H9 (cell line): ENCODE measurements at regions not wholly inside any gene's neighbourhood (a gene's known extent, or its start where the extent isn't known, plus 50 kb on each side); places are given as distances from the start of the nearest gene placed in this dataset.

Source experiments
- DNase-seq: peaks from one replicate; pipeline ENCODE4 v3.0.0-alpha.2; 2017
- H2AFZ ChIP-seq: one replicate; pipeline ENCODE4 v1.6.1; 2013; ENCODE audit warnings: mild to moderate bottlenecking, low read length, control low read depth, moderate library complexity
- H2AK5ac ChIP-seq: 2 replicates; pipeline ENCODE4 v1.6.1; 2013; ENCODE audit warnings: low read length, control low read depth, mixed read lengths; ENCODE audit not compliant: insufficient read length
- H2BK120ac ChIP-seq: one replicate; pipeline ENCODE4 v1.6.1; 2013; ENCODE audit warnings: low read depth, mild to moderate bottlenecking, low read length, control low read depth, inconsistent platforms; ENCODE audit not compliant: poor library complexity, severe bottlenecking
- H2BK12ac ChIP-seq: 2 replicates; pipeline ENCODE4 v1.6.1; 2013; ENCODE audit warnings: low read length, control low read depth, mixed read lengths, low read depth; ENCODE audit not compliant: insufficient read length
- H2BK15ac ChIP-seq: 2 replicates; pipeline ENCODE4 v1.6.1; 2013; ENCODE audit warnings: low read depth, low read length, control low read depth
- H2BK20ac ChIP-seq: one replicate; pipeline ENCODE4 v1.6.1; 2013; ENCODE audit warnings: low read depth, mild to moderate bottlenecking, low read length, control low read depth, inconsistent platforms; ENCODE audit not compliant: poor library complexity, severe bottlenecking
- H2BK5ac ChIP-seq: 2 replicates; pipeline ENCODE4 v1.6.1; 2013; ENCODE audit warnings: low read length, control low read depth, mixed read lengths; ENCODE audit not compliant: insufficient read length
- H3K14ac ChIP-seq: 2 replicates; pipeline ENCODE4 v1.6.1; 2013; ENCODE audit warnings: low read length, control low read depth; ENCODE audit not compliant: insufficient read depth
- H3K18ac ChIP-seq: 2 replicates; pipeline ENCODE4 v1.6.1; 2013; ENCODE audit warnings: low read depth, mild to moderate bottlenecking, mixed read lengths, low read length, control low read depth; ENCODE audit not compliant: insufficient read length
- H3K23ac ChIP-seq: 2 replicates; pipeline ENCODE4 v1.6.1; 2013; ENCODE audit warnings: low read length, control low read depth, mixed read lengths, low read depth; ENCODE audit not compliant: insufficient read length
- H3K23me2 ChIP-seq: 2 replicates; pipeline ENCODE4 v1.6.1; 2013; ENCODE audit warnings: low read depth, mild to moderate bottlenecking, mixed read lengths, low read length, control low read depth; ENCODE audit not compliant: insufficient read length, poor library complexity, severe bottlenecking
- H3K27ac ChIP-seq: 2 replicates; pipeline ENCODE4 v1.5.1; 2013; ENCODE audit warnings: low read length, control low read depth, mixed read lengths, low read depth; ENCODE audit not compliant: insufficient read length
- H3K27me3 ChIP-seq: 2 replicates; pipeline ENCODE4 v1.6.1; 2013; ENCODE audit warnings: low read length, control low read depth, inconsistent platforms; ENCODE audit not compliant: insufficient read depth
- H3K4ac ChIP-seq: 2 replicates; pipeline ENCODE4 v1.6.1; 2013; ENCODE audit warnings: low read depth, mild to moderate bottlenecking, control low read depth, inconsistent platforms, low read length, moderate library complexity
- H3K4me1 ChIP-seq: 2 replicates; pipeline ENCODE4 v1.6.1; 2013; ENCODE audit warnings: low read length, control low read depth, inconsistent platforms; ENCODE audit not compliant: insufficient read depth
- H3K4me2 ChIP-seq: 2 replicates; pipeline ENCODE4 v1.6.1; 2013; ENCODE audit warnings: low read length, control low read depth, mixed read lengths; ENCODE audit not compliant: insufficient read length, insufficient read depth
- H3K56ac ChIP-seq: 2 replicates; pipeline ENCODE4 v1.6.1; 2013; ENCODE audit warnings: low read depth, mild to moderate bottlenecking, mixed read lengths, low read length, control low read depth; ENCODE audit not compliant: insufficient read length
- H3K79me1 ChIP-seq: 2 replicates; pipeline ENCODE4 v1.6.1; 2013; ENCODE audit warnings: low read depth, mild to moderate bottlenecking, moderate library complexity, low read length, control low read depth, inconsistent platforms; ENCODE audit not compliant: insufficient read depth, poor library complexity, severe bottlenecking
- H3K79me2 ChIP-seq: 2 replicates; pipeline ENCODE4 v1.6.1; 2013; ENCODE audit warnings: low read length, control low read depth, inconsistent platforms; ENCODE audit not compliant: insufficient read depth
- H3K9ac ChIP-seq: 2 replicates; pipeline ENCODE4 v1.6.1; 2013; ENCODE audit warnings: low read length, control low read depth, mixed read lengths; ENCODE audit not compliant: insufficient read length; ENCODE audit errors: extremely low read depth
- H3K9me3 ChIP-seq: one replicate; pipeline ENCODE4 v1.6.1; 2013; ENCODE audit warnings: low read depth, low read length, inconsistent platforms; ENCODE audit not compliant: control insufficient read depth
- H3T11ph ChIP-seq: one replicate; pipeline ENCODE4 v1.6.1; 2013; ENCODE audit warnings: mild to moderate bottlenecking, low read length, control low read depth, inconsistent platforms
- H4K20me1 ChIP-seq: one replicate; pipeline ENCODE4 v1.6.1; 2013; ENCODE audit not compliant: control insufficient read depth, insufficient read length, insufficient read depth
- H4K5ac ChIP-seq: 2 replicates; pipeline ENCODE4 v1.6.1; 2013; ENCODE audit warnings: low read depth, mild to moderate bottlenecking, mixed read lengths, low read length, control low read depth; ENCODE audit not compliant: insufficient read length
- H4K8ac ChIP-seq: replicated peaks from 2 replicates; pipeline ENCODE4 v1.6.1; 2013; ENCODE audit warnings: low read length, control low read depth, mixed read lengths, low read depth; ENCODE audit not compliant: insufficient read length
- H4K91ac ChIP-seq: 2 replicates; pipeline ENCODE4 v1.6.1; 2013; ENCODE audit warnings: low read depth, mild to moderate bottlenecking, moderate library complexity, mixed read lengths, low read length, control low read depth; ENCODE audit not compliant: insufficient read length
- H3K27ac Mint-ChIP-seq, 3 experiments: 2 replicates in 2 of 3; 3 replicates in 1 of 3; pipeline ENCODE4 v1.8.0; 2020 to 2021; ENCODE audit warnings: mixed read lengths in 3 of 3, mild to moderate bottlenecking in 1 of 3, moderate library complexity in 1 of 3
- H3K27me3 Mint-ChIP-seq: 2 replicates; pipeline ENCODE4 v1.8.0; 2021; ENCODE audit warnings: low read depth, mild to moderate bottlenecking, moderate library complexity, mixed read lengths
- H3K36me3 Mint-ChIP-seq, 3 experiments: 2 replicates in 2 of 3; 3 replicates in 1 of 3; pipeline ENCODE4 v1.8.0; 2020 to 2021; ENCODE audit warnings: low read depth in 3 of 3, mixed read lengths in 3 of 3; ENCODE audit not compliant: insufficient read depth in 1 of 3
- H3K4me1 Mint-ChIP-seq, 2 experiments: 2 replicates each; pipeline ENCODE4 v1.8.0; 2020; ENCODE audit warnings: mixed read lengths in 2 of 2
- H3K4me3 Mint-ChIP-seq, 2 experiments: 2 replicates in 1 of 2; 3 replicates in 1 of 2; pipeline ENCODE4 v1.8.0; 2020 to 2021; ENCODE audit warnings: mild to moderate bottlenecking in 2 of 2, mixed read lengths in 2 of 2, moderate library complexity in 1 of 2
- H3K9me3 Mint-ChIP-seq, 2 experiments: 2 replicates in 1 of 2; 3 replicates in 1 of 2; pipeline ENCODE4 v1.8.0; 2020; ENCODE audit warnings: mild to moderate bottlenecking in 2 of 2, mixed read lengths in 2 of 2, moderate library complexity in 1 of 2
- CTCF ChIP-seq: fragments of 200-600 bp; sonication (generic); conservative IDR thresholded peaks from 3 replicates; pipeline ENCODE4 v1.8.0; 2021; ENCODE audit warnings: antibody characterized with exemption, mild to moderate bottlenecking
- WGBS: extraction: QIAGEN DNeasy Blood & Tissue Kit; methylation state at CpG from one replicate; pipeline ENCODE4 v1.1.7; 2013; ENCODE audit warnings: missing lambda C conversion rate, low lambda C conversion rate, mixed read lengths; ENCODE audit not compliant: insufficient read length; ENCODE audit errors: extremely low coverage; 5-methylcytosine and 5-hydroxymethylcytosine counted together

- Histone ChIP-seq H3K27me3 (no peaks in the 10 kb centered on the region; the same call in 1 of the 2 replicates), H2BK15ac (no peak overlapping the region), H3K79me1 (no peaks in the 10 kb centered on the region), H3K14ac (no peak overlapping the region), H3K79me2 (no peaks in the 10 kb centered on the region), H2AK5ac (no peak overlapping the region), H3K27ac (no peak overlapping the region), H4K5ac (no peak overlapping the region), H4K8ac (no peak overlapping the region), H2BK120ac (no peak overlapping the region), H3K9me3 (no peaks in the 10 kb centered on the region), H3K4me2 (no peak overlapping the region), H3K23me2 (no peaks in the 10 kb centered on the region), H3K23ac (no peak overlapping the region), H3K18ac (no peak overlapping the region), H3K4ac (no peak overlapping the region), H4K20me1 (no peaks in the 10 kb centered on the region), H3K4me1 (no peaks in the 10 kb centered on the region), H3T11ph (no peak overlapping the region), H2BK12ac (no peak overlapping the region), H4K91ac (no peak overlapping the region), H2BK5ac (no peak overlapping the region), H3K9ac (no peak overlapping the region), H3K56ac (no peak overlapping the region), H2AFZ (no peak overlapping the region), H2BK20ac (no peak overlapping the region)
- no peak for DNase-seq
- WGBS = no CpG with 5 or more reads among the region's 3 CpGs
- Mint-ChIP-seq H3K36me3 (peaks cover 0 to 4% (median 2%) of the 10 kb centered on the region in 3 experiments; a peak in 2 of 7 replicates), H3K27ac (no peak overlapping the region), H3K4me1 (peaks cover 4% of the 10 kb centered on the region in 2 experiments; a peak in 3 of 4 replicates), H3K27me3 (no peaks in the 10 kb centered on the region), H3K9me3 (no peaks in the 10 kb centered on the region), H3K4me3 (no peak overlapping the region)
- TF ChIP-seq CTCF = no peak
These were observed 70.7 kb upstream of the PSMA6 start for GRCh38 chr14:35221462-35221861.
